Lung (tissue), 11 donors: ENCODE measurements at regions not wholly inside any gene's neighbourhood (a gene's known extent, or its start where the extent isn't known, plus 50 kb on each side); places are given as distances from the start of the nearest gene placed in this dataset.

ENCODE experiments used
- ATAC-seq: fragments of 200-7000 bp; cut with Tn5 transposase; one replicate; pipeline ENCODE4 v1.9.1; 2020; ENCODE audit warnings: moderate number of reproducible peaks; ENCODE audit not compliant: insufficient read depth, low FRiP score
- DNase-seq, 3 donors: peaks; one replicate each; pipeline ENCODE4 v3.0.0-alpha.2; 2013 to 2017
- H3K27ac ChIP-seq, 2 donors: one replicate each; pipeline ENCODE4 v1.5.1; 2013; ENCODE audit warnings: mild to moderate bottlenecking in 2 of 2, moderate library complexity in 2 of 2, control low read depth in 1 of 2, inconsistent platforms in 1 of 2, low read depth in 1 of 2, low read length in 1 of 2
- H3K27me3 ChIP-seq, 3 donors: one replicate each; pipeline ENCODE4 v1.5.1; 2013; ENCODE audit warnings: low read length in 2 of 3; ENCODE audit not compliant: control insufficient read depth in 3 of 3, insufficient read depth in 3 of 3
- H3K36me3 ChIP-seq, 4 donors: one replicate each; pipeline ENCODE4 v1.5.1; 2013; ENCODE audit warnings: low read length in 4 of 4, mild to moderate bottlenecking in 1 of 4, moderate library complexity in 1 of 4; ENCODE audit not compliant: control insufficient read depth in 4 of 4, insufficient read depth in 4 of 4
- H3K4me1 ChIP-seq, 5 donors: one replicate each; pipeline ENCODE4 v1.5.1; 2013; ENCODE audit warnings: low read length in 5 of 5, mild to moderate bottlenecking in 2 of 5, moderate library complexity in 1 of 5; ENCODE audit not compliant: control insufficient read depth in 5 of 5, insufficient read depth in 5 of 5
- H3K4me3 ChIP-seq: one replicate; pipeline ENCODE4 v1.5.1; 2013; ENCODE audit warnings: mild to moderate bottlenecking, control low read depth, moderate library complexity
- H3K9ac ChIP-seq, 2 donors: one replicate each; pipeline ENCODE4 v1.5.1; 2013; ENCODE audit warnings: low read length in 2 of 2, control low read depth in 1 of 2; ENCODE audit not compliant: insufficient read depth in 1 of 2
- H3K9me3 ChIP-seq, 4 donors: one replicate each; pipeline ENCODE4 v1.5.1; 2013; ENCODE audit warnings: low read length in 3 of 4, mild to moderate bottlenecking in 1 of 4, moderate library complexity in 1 of 4; ENCODE audit not compliant: control insufficient read depth in 4 of 4, insufficient read depth in 3 of 4
- WGBS, 2 donors: extraction: QIAGEN DNeasy Blood & Tissue Kit; methylation state at CpG; one replicate each; pipeline ENCODE4 v1.1.7; 2013; 5-methylcytosine and 5-hydroxymethylcytosine counted together
- TF ChIP-seq, protein P1 (sequence below): IDR thresholded peaks from 2 replicates; pipeline ENCODE4 v1.5.1; 2012; ENCODE audit warnings: mild to moderate bottlenecking; ENCODE audit errors: control extremely low read depth, extremely low read depth
- donor health status: control.
- donor health status: control.
- donor health status: Bipolar disorder and iron deficiency.
- donor health status: healthy.
- donor health status: DM: yes; HTN: yes; CAD: no.

DNA sequence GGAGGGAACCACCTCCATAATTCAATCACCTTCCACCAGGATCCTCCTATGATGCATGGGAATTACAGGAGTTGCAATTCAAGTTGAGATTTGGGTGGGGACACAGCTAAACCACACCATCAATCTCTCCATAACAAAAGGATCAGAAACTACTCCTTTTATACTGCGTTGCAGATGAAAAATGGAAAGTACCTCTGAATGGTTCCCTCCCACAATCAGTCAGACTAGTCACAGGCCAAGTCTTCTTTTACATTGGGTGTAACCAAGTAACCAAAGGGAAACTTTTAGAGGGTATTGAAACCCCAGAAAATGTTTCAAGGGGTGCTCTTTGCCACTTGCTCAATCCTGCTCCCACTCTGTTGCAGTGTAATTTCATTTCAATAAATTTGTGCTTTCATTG is 504.3 kb upstream of the CNTN3 start:
- peaks cover 0 to 3% (median under 1%) of the 10 kb centered on the region in 4 donors for H3K9me3 ChIP-seq
- TF ChIP-seq, protein P1, sequence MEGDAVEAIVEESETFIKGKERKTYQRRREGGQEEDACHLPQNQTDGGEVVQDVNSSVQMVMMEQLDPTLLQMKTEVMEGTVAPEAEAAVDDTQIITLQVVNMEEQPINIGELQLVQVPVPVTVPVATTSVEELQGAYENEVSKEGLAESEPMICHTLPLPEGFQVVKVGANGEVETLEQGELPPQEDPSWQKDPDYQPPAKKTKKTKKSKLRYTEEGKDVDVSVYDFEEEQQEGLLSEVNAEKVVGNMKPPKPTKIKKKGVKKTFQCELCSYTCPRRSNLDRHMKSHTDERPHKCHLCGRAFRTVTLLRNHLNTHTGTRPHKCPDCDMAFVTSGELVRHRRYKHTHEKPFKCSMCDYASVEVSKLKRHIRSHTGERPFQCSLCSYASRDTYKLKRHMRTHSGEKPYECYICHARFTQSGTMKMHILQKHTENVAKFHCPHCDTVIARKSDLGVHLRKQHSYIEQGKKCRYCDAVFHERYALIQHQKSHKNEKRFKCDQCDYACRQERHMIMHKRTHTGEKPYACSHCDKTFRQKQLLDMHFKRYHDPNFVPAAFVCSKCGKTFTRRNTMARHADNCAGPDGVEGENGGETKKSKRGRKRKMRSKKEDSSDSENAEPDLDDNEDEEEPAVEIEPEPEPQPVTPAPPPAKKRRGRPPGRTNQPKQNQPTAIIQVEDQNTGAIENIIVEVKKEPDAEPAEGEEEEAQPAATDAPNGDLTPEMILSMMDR: no peak
- no peak overlapping the region for H3K4me3 ChIP-seq
- H3K36me3 ChIP-seq: no peaks in the 10 kb centered on the region
- no peak overlapping the region for H3K27ac ChIP-seq
- H3K4me1 ChIP-seq: no peaks in the 10 kb centered on the region
- H3K9ac ChIP-seq: no peak overlapping the region
- WGBS, 2 donors: 86 to 91% methylated on average over 1 of the region's 1 CpG
- ATAC-seq: no peak
- DNase-seq: no peak
- H3K27me3 ChIP-seq: no peaks in the 10 kb centered on the region

GRCh38 chr3:75126556-75126955 is 512.1 kb upstream of the CNTN3 start:
- H3K9ac ChIP-seq: no peak overlapping the region
- H3K36me3 ChIP-seq: no peaks in the 10 kb centered on the region
- no peaks in the 10 kb centered on the region for H3K4me1 ChIP-seq
- no peak overlapping the region for H3K4me3 ChIP-seq
- no peaks in the 10 kb centered on the region for H3K9me3 ChIP-seq
- ATAC-seq: no peak
- no peak for DNase-seq
- no peaks in the 10 kb centered on the region for H3K27me3 ChIP-seq
- TF ChIP-seq, protein P1: no peak
- no peak overlapping the region for H3K27ac ChIP-seq

- Histone ChIP-seq H3K27ac (no peak overlapping the region), H3K27me3 (no peaks in the 10 kb centered on the region), H3K4me1 (no peaks in the 10 kb centered on the region), H3K36me3 (no peaks in the 10 kb centered on the region), H3K9ac (no peak overlapping the region), H3K9me3 (no peaks in the 10 kb centered on the region), H3K4me3 (no peak overlapping the region)
- TF ChIP-seq, protein P1: no peak
- 56 to 60% methylated on average over 2 of the region's 2 CpGs for WGBS, 2 donors
- DNase-seq (no peak), ATAC-seq (no peak)
These were observed 514.6 kb upstream of the CNTN3 start for GRCh38 chr3:75129101-75129500.
